Calu3 (cell line): ENCODE measurements at regions not wholly inside any gene's neighbourhood (a gene's known extent, or its start where the extent isn't known, plus 50 kb on each side); places are given as distances from the start of the nearest gene placed in this dataset.

Experiments
- BruUV-seq: library from RNA; stranded (reverse); fragments of 400-500 nt; replicated peaks from 2 replicates; lab custom pipeline; 2021; lab: Mats Ljungman, UMichigan
- CTCF ChIA-PET: fragments of 300-600 bp; sonication (Branson Sonifier 250); formaldehyde crosslinking; loops from one replicate; lab custom pipeline; 2022; ENCODE audit warnings: antibody characterized with exemption; lab: Charles Lee
- DNase-seq: peaks from one replicate; pipeline ENCODE4 v3.0.0; 2022
- H3K27ac Mint-ChIP-seq: one replicate; pipeline ENCODE4 v1.8.0; 2022; ENCODE audit warnings: mixed read lengths; ENCODE audit not compliant: unreplicated experiment
- H3K27me3 Mint-ChIP-seq: one replicate; pipeline ENCODE4 v1.8.0; 2022; ENCODE audit warnings: mixed read lengths; ENCODE audit not compliant: unreplicated experiment
- H3K36me3 Mint-ChIP-seq: one replicate; pipeline ENCODE4 v1.8.0; 2022; ENCODE audit warnings: mild to moderate bottlenecking, moderate library complexity, mixed read lengths; ENCODE audit not compliant: insufficient read depth, unreplicated experiment
- H3K4me1 Mint-ChIP-seq: one replicate; pipeline ENCODE4 v1.8.0; 2022; ENCODE audit warnings: mild to moderate bottlenecking, low read depth, mixed read lengths; ENCODE audit not compliant: unreplicated experiment
- H3K4me3 Mint-ChIP-seq: one replicate; pipeline ENCODE4 v1.8.0; 2022; ENCODE audit warnings: mild to moderate bottlenecking, low read depth, moderate library complexity, mixed read lengths; ENCODE audit not compliant: unreplicated experiment
- H3K9me3 Mint-ChIP-seq: one replicate; pipeline ENCODE4 v1.8.0; 2022; ENCODE audit warnings: low read depth, mixed read lengths; ENCODE audit not compliant: unreplicated experiment
- CTCF ChIP-seq: fragments of 200-600 bp; IDR thresholded peaks from one replicate; pipeline ENCODE4 v1.8.0; 2022; ENCODE audit warnings: antibody characterized with exemption; ENCODE audit not compliant: unreplicated experiment
- intact Hi-C: fragments of 100-400 bp; cut with micrococcal nuclease; formaldehyde crosslinking; loops from one replicate; pipeline ENCODE4 v1.10.0; 2022; ENCODE audit not compliant: unreplicated experiment

- H3K27me3 Mint-ChIP-seq = peaks cover 89% of the 10 kb centered on the region
- no TSS peak for BruUV-seq
- no peak overlapping the region for H3K27ac Mint-ChIP-seq
- H3K36me3 Mint-ChIP-seq = no peaks in the 10 kb centered on the region
- no peak for DNase-seq
- CTCF ChIA-PET = no interaction called here
- intact Hi-C loops = no loop called here
- no peaks in the 10 kb centered on the region for H3K4me1 Mint-ChIP-seq
- no peak for TF ChIP-seq CTCF
- H3K9me3 Mint-ChIP-seq = no peaks in the 10 kb centered on the region
- H3K4me3 Mint-ChIP-seq = no peak overlapping the region
These were observed 75.4 kb upstream of the CPLX2 start for GRCh38 chr5:175795959-175796358.

- peak overlapping the region; percentile 12 for H3K4me3 Mint-ChIP-seq
- CTCF ChIA-PET = interaction anchor here (0.7 to 1.5 kb wide), 2 partner anchors 67 to 124 kb away, joined by 4 to 6 read pairs; no protein-coding TSS in a partner anchor
- H3K9me3 Mint-ChIP-seq = no peaks in the 10 kb centered on the region
- peaks cover 91% of the 10 kb centered on the region for H3K27me3 Mint-ChIP-seq
- intact Hi-C loops = no loop called here
- BruUV-seq = no TSS peak
- H3K27ac Mint-ChIP-seq = no peak overlapping the region
- no peaks in the 10 kb centered on the region for H3K36me3 Mint-ChIP-seq
- TF ChIP-seq CTCF = no peak
- DNase-seq = peak; percentile 87
- H3K4me1 Mint-ChIP-seq = no peaks in the 10 kb centered on the region
These were observed 74.6 kb upstream of the CPLX2 start for GRCh38 chr5:175796536-175797499.

GRCh38 chr5:175797521-175798038, 73.8 kb upstream of the CPLX2 start:
- TF ChIP-seq CTCF = no peak
- CTCF ChIA-PET = interaction anchor here (1.5 kb wide), 1 partner anchor 68 kb away, joined by 6 read pairs; no protein-coding TSS in a partner anchor
- Mint-ChIP-seq H3K27me3 (peaks cover 93% of the 10 kb centered on the region), H3K4me1 (no peaks in the 10 kb centered on the region), H3K9me3 (no peaks in the 10 kb centered on the region), H3K4me3 (peak overlapping the region; percentile 12), H3K27ac (no peak overlapping the region), H3K36me3 (no peaks in the 10 kb centered on the region)
- BruUV-seq = no TSS peak
- no peak for DNase-seq
- intact Hi-C loops = no loop called here

- CTCF ChIA-PET = no interaction called here
- Mint-ChIP-seq H3K27ac (no peak overlapping the region), H3K4me3 (no peak overlapping the region), H3K36me3 (no peaks in the 10 kb centered on the region), H3K4me1 (no peaks in the 10 kb centered on the region), H3K9me3 (no peaks in the 10 kb centered on the region), H3K27me3 (peaks cover 94% of the 10 kb centered on the region)
- intact Hi-C loops = no loop called here
- no peak for TF ChIP-seq CTCF
- BruUV-seq = no TSS peak
- DNase-seq = no peak
These were observed 72.8 kb upstream of the CPLX2 start for GRCh38 chr5:175798626-175799025.
